Neuronal stem cell (in vitro differentiated cells): ENCODE measurements at regions not wholly inside any gene's neighbourhood (a gene's known extent, or its start where the extent isn't known, plus 50 kb on each side); places are given as distances from the start of the nearest gene placed in this dataset.

Source experiments
- DNase-seq: peaks from one replicate; pipeline ENCODE4 v3.0.0-alpha.2; 2013; ENCODE audit warnings: low spot score
- H2AFZ ChIP-seq: one replicate; pipeline ENCODE4 v1.6.1; 2013; ENCODE audit warnings: mild to moderate bottlenecking, low read length, inconsistent platforms
- H2AK5ac ChIP-seq: 2 replicates; pipeline ENCODE4 v1.6.1; 2013; ENCODE audit warnings: low read depth, mild to moderate bottlenecking, inconsistent platforms, low read length, moderate library complexity, mixed read lengths
- H2BK120ac ChIP-seq: 2 replicates; pipeline ENCODE4 v1.6.1; 2013; ENCODE audit warnings: low read depth, mild to moderate bottlenecking, inconsistent platforms, low read length, moderate library complexity, mixed read lengths
- H2BK12ac ChIP-seq: one replicate; pipeline ENCODE4 v1.6.1; 2013; ENCODE audit warnings: low read length, inconsistent platforms
- H2BK15ac ChIP-seq: 2 replicates; pipeline ENCODE4 v1.6.1; 2013; ENCODE audit warnings: mild to moderate bottlenecking, low read length, inconsistent platforms, mixed read lengths
- H2BK5ac ChIP-seq: one replicate; pipeline ENCODE4 v1.6.1; 2013; ENCODE audit warnings: inconsistent platforms, mild to moderate bottlenecking, low read length, moderate library complexity
- H3K14ac ChIP-seq: one replicate; pipeline ENCODE4 v1.6.1; 2013; ENCODE audit warnings: low read length, inconsistent platforms
- H3K18ac ChIP-seq: 2 replicates; pipeline ENCODE4 v1.6.1; 2013; ENCODE audit warnings: low read length, inconsistent platforms
- H3K23ac ChIP-seq: 2 replicates; pipeline ENCODE4 v1.6.1; 2013; ENCODE audit warnings: low read depth, mild to moderate bottlenecking, mixed read lengths, low read length, inconsistent platforms; ENCODE audit not compliant: poor library complexity
- H3K27ac ChIP-seq: replicated peaks from 3 replicates; pipeline ENCODE4 v1.5.1; 2013; ENCODE audit warnings: low read length, inconsistent platforms
- H3K27me3 ChIP-seq, 3 experiments: 2 replicates each; pipeline ENCODE4 v1.6.1; 2013; ENCODE audit warnings: low read length in 3 of 3, mild to moderate bottlenecking in 2 of 3, inconsistent platforms in 1 of 3, low read depth in 1 of 3, mixed read lengths in 1 of 3, moderate library complexity in 1 of 3; ENCODE audit not compliant: control insufficient read depth in 3 of 3, insufficient read depth in 3 of 3
- H3K36me3 ChIP-seq, 2 donors: replicated peaks in 1 of 2; 2 replicates each; pipeline ENCODE4 v1.6.1; 2013; ENCODE audit warnings: low read length in 2 of 2; ENCODE audit not compliant: control insufficient read depth in 2 of 2, insufficient read depth in 2 of 2
- H3K4ac ChIP-seq: 2 replicates; pipeline ENCODE4 v1.6.1; 2013; ENCODE audit warnings: inconsistent platforms, mild to moderate bottlenecking, low read length, moderate library complexity
- H3K4me1 ChIP-seq, 2 donors: 1 replicate in 1 of 2; 2 replicates in 1 of 2; pipeline ENCODE4 v1.6.1; 2013; ENCODE audit warnings: low read length in 2 of 2, low read depth in 1 of 2; ENCODE audit not compliant: control insufficient read depth in 2 of 2, insufficient read depth in 1 of 2
- H3K4me2 ChIP-seq: one replicate; pipeline ENCODE4 v1.6.1; 2013; ENCODE audit warnings: mild to moderate bottlenecking, low read length, inconsistent platforms; ENCODE audit not compliant: insufficient read depth, poor library complexity, severe bottlenecking
- H3K4me3 ChIP-seq, 2 donors: 2 replicates each; pipeline ENCODE4 v1.5.1; 2013; ENCODE audit warnings: low read length in 2 of 2, mild to moderate bottlenecking in 2 of 2, inconsistent platforms in 1 of 2, moderate library complexity in 1 of 2
- H3K79me1 ChIP-seq: one replicate; pipeline ENCODE4 v1.6.1; 2013; ENCODE audit warnings: low read depth, mild to moderate bottlenecking, inconsistent platforms, low read length, moderate library complexity
- H3K9ac ChIP-seq: one replicate; pipeline ENCODE4 v1.6.1; 2013; ENCODE audit warnings: mild to moderate bottlenecking, low read depth, low read length, inconsistent platforms; ENCODE audit not compliant: poor library complexity
- H3K9me3 ChIP-seq, 2 donors: replicated peaks in 1 of 2; 2 replicates each; pipeline versions ENCODE3 to v1.6.1; 2013; ENCODE audit warnings: low read length in 2 of 2, mild to moderate bottlenecking in 2 of 2, inconsistent platforms in 1 of 2, low read depth in 1 of 2, mixed read lengths in 1 of 2, moderate library complexity in 1 of 2; ENCODE audit not compliant: control insufficient read depth in 2 of 2, insufficient read depth in 1 of 2
- H4K8ac ChIP-seq: one replicate; pipeline ENCODE4 v1.6.1; 2013; ENCODE audit warnings: low read depth, mild to moderate bottlenecking, inconsistent platforms, low read length, moderate library complexity
- H4K91ac ChIP-seq: one replicate; pipeline ENCODE4 v1.6.1; 2013; ENCODE audit warnings: low read length, low read depth, mild to moderate bottlenecking, inconsistent platforms; ENCODE audit not compliant: poor library complexity
- WGBS, 2 donors: extraction: QIAGEN DNeasy Blood & Tissue Kit; methylation state at CpG; one replicate each; pipeline ENCODE4 v1.1.7; 2013; ENCODE audit warnings: missing lambda C conversion rate in 2 of 2, mixed read lengths in 1 of 2; ENCODE audit not compliant: insufficient read length in 2 of 2, insufficient replicate concordance in 1 of 2; ENCODE audit errors: extremely low coverage in 2 of 2; 5-methylcytosine and 5-hydroxymethylcytosine counted together

GRCh38 chr4:187470061-187470460, 525.5 kb upstream of the ZFP42 start:
- no peak overlapping the region for H2BK15ac ChIP-seq
- H3K23ac ChIP-seq: no peak overlapping the region
- H3K79me1 ChIP-seq: peaks cover 2% of the 10 kb centered on the region
- H3K36me3 ChIP-seq: no peaks in the 10 kb centered on the region
- H2BK12ac ChIP-seq: no peak overlapping the region
- H2AFZ ChIP-seq: no peak overlapping the region
- no peak overlapping the region for H3K27ac ChIP-seq
- H3K9me3 ChIP-seq: no peaks in the 10 kb centered on the region
- H3K27me3 ChIP-seq: no peaks in the 10 kb centered on the region
- H3K4me2 ChIP-seq: no peak overlapping the region
- DNase-seq: no peak
- H3K18ac ChIP-seq: no peak overlapping the region
- no CpG with 5 or more reads among the region's 3 CpGs for WGBS, 2 donors
- H4K8ac ChIP-seq: no peak overlapping the region
- H3K4me3 ChIP-seq: no peak overlapping the region
- no peak overlapping the region for H3K14ac ChIP-seq
- no peaks in the 10 kb centered on the region for H3K4me1 ChIP-seq
- no peak overlapping the region for H3K4ac ChIP-seq
- no peak overlapping the region for H3K9ac ChIP-seq
- H2AK5ac ChIP-seq: no peak overlapping the region
- H2BK5ac ChIP-seq: no peak overlapping the region
- no peak overlapping the region for H4K91ac ChIP-seq
- no peak overlapping the region for H2BK120ac ChIP-seq

GRCh38 chr4:187474238-187474637, 521.3 kb upstream of the ZFP42 start:
- Histone ChIP-seq H3K18ac (no peak overlapping the region), H3K14ac (no peak overlapping the region), H3K4ac (no peak overlapping the region), H3K23ac (no peak overlapping the region), H2AFZ (no peak overlapping the region), H3K4me1 (no peaks in the 10 kb centered on the region), H3K4me3 (no peak overlapping the region), H3K79me1 (peaks cover 2% of the 10 kb centered on the region), H2AK5ac (no peak overlapping the region), H3K9me3 (no peaks in the 10 kb centered on the region), H3K9ac (no peak overlapping the region), H2BK120ac (no peak overlapping the region), H2BK12ac (no peak overlapping the region), H3K27me3 (no peaks in the 10 kb centered on the region), H4K91ac (no peak overlapping the region), H3K27ac (no peak overlapping the region), H4K8ac (peak overlapping the region; percentile 75), H2BK5ac (no peak overlapping the region), H3K4me2 (no peak overlapping the region), H2BK15ac (no peak overlapping the region), H3K36me3 (no peaks in the 10 kb centered on the region)
- DNase-seq: no peak
- WGBS, 2 donors: 75 to 100% methylated on average over 1 to 4 of the region's 9 CpGs

DNA sequence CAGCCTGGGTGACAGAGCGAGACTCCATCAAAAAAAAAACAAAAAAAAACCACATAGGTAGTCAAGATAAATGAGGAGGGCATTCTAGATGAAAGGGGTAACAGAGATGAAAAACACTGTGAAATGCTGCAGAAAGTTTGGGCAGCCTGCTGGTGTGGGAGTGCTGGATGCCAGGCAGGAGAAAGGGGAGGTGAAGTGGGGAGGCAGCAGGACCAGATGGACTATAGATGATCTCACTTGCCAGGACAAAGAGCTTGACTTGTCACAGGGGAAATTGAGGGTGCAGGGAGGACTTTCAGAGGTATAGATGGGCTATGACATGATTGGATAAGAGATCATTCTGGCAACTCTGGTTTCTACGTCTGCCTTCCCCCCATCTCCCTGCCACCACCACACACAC, 519.7 kb upstream of the ZFP42 start:
- Histone ChIP-seq H2BK5ac (no peak overlapping the region), H2AFZ (no peak overlapping the region), H3K79me1 (no peaks in the 10 kb centered on the region), H3K36me3 (no peaks in the 10 kb centered on the region), H3K4me3 (no peak overlapping the region), H3K23ac (no peak overlapping the region), H4K8ac (no peak overlapping the region), H2AK5ac (no peak overlapping the region), H3K4me1 (no peaks in the 10 kb centered on the region), H3K4ac (no peak overlapping the region), H3K9me3 (no peaks in the 10 kb centered on the region), H2BK15ac (no peak overlapping the region), H2BK120ac (no peak overlapping the region), H3K27me3 (no peaks in the 10 kb centered on the region), H2BK12ac (no peak overlapping the region), H3K27ac (no peak overlapping the region), H3K14ac (no peak overlapping the region), H4K91ac (no peak overlapping the region), H3K9ac (no peak overlapping the region), H3K18ac (no peak overlapping the region), H3K4me2 (no peak overlapping the region)
- no CpG with 5 or more reads among the region's 2 CpGs for WGBS, 2 donors
- no peak for DNase-seq

DNA sequence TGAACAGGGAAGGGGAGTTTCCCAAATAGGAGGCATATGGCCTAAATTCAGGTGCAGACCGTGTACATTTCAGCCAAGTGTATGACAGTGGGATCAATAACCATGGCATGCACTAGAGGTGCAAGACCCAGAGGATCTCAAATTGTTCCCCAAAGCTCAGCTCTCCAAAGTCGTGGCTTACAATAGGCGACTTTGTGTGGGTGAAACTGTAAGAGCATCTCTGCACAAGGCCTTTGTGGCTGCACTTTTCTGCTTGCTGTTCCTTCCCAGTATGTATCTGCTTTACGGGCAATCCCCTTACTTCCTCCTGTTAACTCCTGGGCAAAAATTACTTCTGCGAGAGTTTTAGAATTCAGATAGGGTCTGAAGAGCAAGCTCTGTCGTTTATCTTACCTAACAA, 518.3 kb upstream of the ZFP42 start:
- Histone ChIP-seq H4K8ac (no peak overlapping the region), H3K27me3 (no peaks in the 10 kb centered on the region), H3K4ac (no peak overlapping the region), H3K9ac (no peak overlapping the region), H3K4me2 (no peak overlapping the region), H3K36me3 (no peaks in the 10 kb centered on the region), H2AK5ac (no peak overlapping the region), H3K9me3 (no peaks in the 10 kb centered on the region), H2BK12ac (no peak overlapping the region), H3K4me3 (no peak overlapping the region), H3K4me1 (no peaks in the 10 kb centered on the region), H2AFZ (no peak overlapping the region), H3K18ac (no peak overlapping the region), H2BK15ac (no peak overlapping the region), H3K27ac (no peak overlapping the region), H2BK5ac (no peak overlapping the region), H3K14ac (no peak overlapping the region), H2BK120ac (no peak overlapping the region), H3K23ac (no peak overlapping the region), H4K91ac (no peak overlapping the region), H3K79me1 (no peaks in the 10 kb centered on the region)
- DNase-seq: no peak
- WGBS, 2 donors: no CpG with 5 or more reads among the region's 6 CpGs
